Bronchial epithelial cell (primary cell): ENCODE measurements at regions not wholly inside any gene's neighbourhood (a gene's known extent, or its start where the extent isn't known, plus 50 kb on each side); places are given as distances from the start of the nearest gene placed in this dataset.

Experiments
- DNase-seq: peaks from one replicate; pipeline ENCODE4 v3.0.0-alpha.2; 2010; ENCODE audit warnings: low read depth
- FAIRE-seq: peaks from 2 replicates; lab custom pipeline; 2011; peaks lifted over from hg19 to GRCh38; lab: Jason Lieb, UNC
- H3K27me3 ChIP-seq: 2 replicates; pipeline ENCODE4 v1.5.1; 2011; ENCODE audit warnings: low read length; ENCODE audit not compliant: control insufficient read depth, insufficient read depth
- H3K36me3 ChIP-seq: 2 replicates; pipeline ENCODE4 v1.5.1; 2011; ENCODE audit warnings: low read length; ENCODE audit not compliant: control insufficient read depth, insufficient read depth
- H3K4me3 ChIP-seq: 2 replicates; pipeline ENCODE4 v1.5.1; 2011; ENCODE audit warnings: mild to moderate bottlenecking, low read depth, low read length, control low read depth
- TF ChIP-seq, protein P1 (sequence below): IDR thresholded peaks from 2 replicates; pipeline ENCODE4 v1.5.1; 2011; ENCODE audit warnings: mild to moderate bottlenecking, moderate library complexity, low read length, control low read depth, inconsistent platforms; ENCODE audit not compliant: insufficient read depth, severe bottlenecking

DNA sequence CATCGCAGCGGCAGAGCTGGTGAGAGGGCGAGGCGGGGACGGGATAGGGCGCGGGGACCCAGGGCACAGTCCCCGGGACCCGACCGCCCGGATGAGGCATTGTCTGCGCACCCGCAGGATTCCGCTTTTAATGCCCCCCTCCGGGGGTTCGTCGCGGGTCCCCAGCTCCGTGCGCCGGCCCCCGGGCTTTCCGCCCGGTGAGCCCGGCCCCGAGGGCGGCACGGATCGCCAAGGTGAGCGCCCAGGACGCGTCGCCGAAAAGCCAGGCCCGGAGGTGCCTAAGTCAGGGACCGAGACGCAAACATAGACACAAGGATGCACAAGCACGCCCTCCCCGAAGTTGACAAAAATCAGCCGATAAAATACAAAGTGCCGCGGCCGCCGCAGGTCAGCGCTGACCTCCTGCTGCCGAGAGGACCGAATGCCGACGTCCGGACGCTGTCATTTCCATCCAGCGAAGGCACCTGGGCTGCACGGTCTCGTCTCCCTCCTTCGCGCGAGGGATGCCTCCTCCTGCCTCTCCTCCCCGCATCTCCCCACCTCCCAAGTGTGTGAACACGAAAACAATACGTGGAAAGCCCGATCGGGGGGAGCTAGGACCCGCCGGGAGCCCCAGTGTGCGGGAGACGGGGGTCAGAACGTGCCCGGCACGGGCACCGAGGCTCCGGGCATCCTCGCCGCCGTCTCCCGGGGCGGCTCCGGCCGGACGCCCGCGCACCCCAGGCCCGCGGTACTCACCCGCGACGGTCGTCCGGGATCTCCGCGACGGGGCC lies 101.1 kb upstream of the SOD1 start:
- H3K4me3 ChIP-seq, result peak overlapping the region; percentile 49
- TF ChIP-seq, protein P1, sequence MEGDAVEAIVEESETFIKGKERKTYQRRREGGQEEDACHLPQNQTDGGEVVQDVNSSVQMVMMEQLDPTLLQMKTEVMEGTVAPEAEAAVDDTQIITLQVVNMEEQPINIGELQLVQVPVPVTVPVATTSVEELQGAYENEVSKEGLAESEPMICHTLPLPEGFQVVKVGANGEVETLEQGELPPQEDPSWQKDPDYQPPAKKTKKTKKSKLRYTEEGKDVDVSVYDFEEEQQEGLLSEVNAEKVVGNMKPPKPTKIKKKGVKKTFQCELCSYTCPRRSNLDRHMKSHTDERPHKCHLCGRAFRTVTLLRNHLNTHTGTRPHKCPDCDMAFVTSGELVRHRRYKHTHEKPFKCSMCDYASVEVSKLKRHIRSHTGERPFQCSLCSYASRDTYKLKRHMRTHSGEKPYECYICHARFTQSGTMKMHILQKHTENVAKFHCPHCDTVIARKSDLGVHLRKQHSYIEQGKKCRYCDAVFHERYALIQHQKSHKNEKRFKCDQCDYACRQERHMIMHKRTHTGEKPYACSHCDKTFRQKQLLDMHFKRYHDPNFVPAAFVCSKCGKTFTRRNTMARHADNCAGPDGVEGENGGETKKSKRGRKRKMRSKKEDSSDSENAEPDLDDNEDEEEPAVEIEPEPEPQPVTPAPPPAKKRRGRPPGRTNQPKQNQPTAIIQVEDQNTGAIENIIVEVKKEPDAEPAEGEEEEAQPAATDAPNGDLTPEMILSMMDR, result no peak
- H3K36me3 ChIP-seq, result no peaks in the 10 kb centered on the region
- no peak for FAIRE-seq
- no peak for DNase-seq
- peaks cover 6% of the 10 kb centered on the region for H3K27me3 ChIP-seq

DNA sequence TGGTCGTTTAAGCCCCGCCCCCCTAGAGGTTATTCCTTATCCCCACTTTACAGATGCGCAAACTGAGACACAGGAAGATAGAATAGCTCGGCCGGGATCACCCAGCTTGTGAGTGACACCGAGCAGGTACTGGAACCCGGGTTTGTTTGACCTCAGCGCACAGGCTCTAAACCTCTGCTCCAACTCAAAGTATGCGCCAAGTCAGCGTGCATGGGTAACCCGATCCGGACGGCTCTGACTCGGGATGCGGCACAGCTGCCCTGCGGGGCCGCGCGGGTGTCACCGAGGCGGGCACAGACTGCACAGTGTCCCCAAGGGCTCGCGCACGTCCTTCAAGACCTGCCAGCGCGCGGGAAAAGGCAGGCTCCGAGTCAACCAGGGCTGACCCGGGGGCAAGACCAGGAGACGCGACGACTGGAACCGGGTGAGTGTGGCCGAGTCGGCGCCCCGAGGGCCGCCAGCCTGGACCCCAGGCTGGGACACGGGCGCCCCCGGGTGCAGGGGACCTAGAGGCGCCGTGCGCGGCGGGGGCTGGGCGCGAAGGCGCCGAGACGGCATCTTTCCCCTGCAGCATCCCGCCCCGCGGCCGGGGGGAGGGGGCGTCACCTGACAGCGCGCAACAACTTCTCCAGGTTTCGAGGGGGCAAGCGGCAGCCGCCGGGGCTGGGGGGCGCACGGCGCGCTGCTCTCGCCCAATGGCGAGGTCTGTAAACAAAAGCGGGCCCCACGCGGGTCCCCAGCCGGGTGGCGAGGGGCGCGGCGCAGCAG lies 101.9 kb upstream of the SOD1 start:
- Histone ChIP-seq H3K4me3 (peak overlapping the region; percentile 49), H3K27me3 (peaks cover 6% of the 10 kb centered on the region), H3K36me3 (no peaks in the 10 kb centered on the region)
- FAIRE-seq (no peak), DNase-seq (no peak)
- TF ChIP-seq, protein P1, result no peak

DNA sequence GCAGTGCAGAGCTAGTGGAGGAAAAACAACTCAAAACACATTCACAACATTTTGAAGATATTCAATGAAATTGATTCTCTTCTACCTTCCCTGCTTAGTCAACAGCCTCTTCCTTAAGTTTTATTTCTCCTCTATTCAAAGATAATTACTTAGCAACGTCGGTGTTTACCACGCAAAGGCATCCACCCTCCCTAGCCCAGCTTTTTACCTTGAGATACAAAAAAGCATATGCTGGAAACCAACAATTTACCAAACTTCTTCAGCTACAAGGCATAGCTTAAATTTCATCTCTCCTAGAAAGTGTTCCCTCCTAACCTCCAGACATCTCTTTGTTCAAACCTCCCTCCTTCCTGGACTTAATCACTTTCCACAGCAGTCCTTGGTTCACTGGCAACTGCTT lies 102.8 kb upstream of the SOD1 start:
- H3K27me3 ChIP-seq, result peaks cover 6% of the 10 kb centered on the region
- TF ChIP-seq, protein P1, result no peak
- no peak for FAIRE-seq

DNA sequence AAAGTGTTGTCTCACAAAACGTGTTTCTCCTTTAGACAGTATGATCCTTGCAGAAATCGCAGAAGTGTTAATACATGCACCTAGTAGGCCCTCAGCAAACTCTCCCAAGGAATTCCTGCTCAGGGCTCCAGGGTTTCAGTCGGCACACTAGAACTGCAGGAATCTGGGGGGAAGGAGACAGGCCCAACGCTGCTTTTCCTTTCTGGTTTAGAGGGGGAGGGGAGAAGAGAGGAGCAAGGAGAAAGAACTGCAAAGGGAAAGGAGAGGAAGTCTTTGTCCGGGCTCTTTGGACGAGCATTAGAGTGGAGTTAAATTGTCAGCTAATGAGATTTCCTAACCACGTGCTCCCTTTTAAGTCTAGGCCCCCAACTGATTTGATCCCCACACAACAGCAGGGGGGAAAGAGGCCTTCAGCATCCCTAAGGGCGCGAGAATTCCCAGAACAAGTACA lies 103.7 kb upstream of the SOD1 start:
- no peaks in the 10 kb centered on the region for H3K36me3 ChIP-seq
- no peak for FAIRE-seq
- H3K4me3 ChIP-seq, result no peak overlapping the region
- DNase-seq, result no peak
- TF ChIP-seq, protein P1, result no peak
- peaks cover 6% of the 10 kb centered on the region for H3K27me3 ChIP-seq

More for the DNA sequence above, 102.8 kb upstream of the SOD1 start:
- Histone ChIP-seq H3K36me3 (no peaks in the 10 kb centered on the region), H3K4me3 (no peak overlapping the region)
- DNase-seq, result no peak

DNA sequence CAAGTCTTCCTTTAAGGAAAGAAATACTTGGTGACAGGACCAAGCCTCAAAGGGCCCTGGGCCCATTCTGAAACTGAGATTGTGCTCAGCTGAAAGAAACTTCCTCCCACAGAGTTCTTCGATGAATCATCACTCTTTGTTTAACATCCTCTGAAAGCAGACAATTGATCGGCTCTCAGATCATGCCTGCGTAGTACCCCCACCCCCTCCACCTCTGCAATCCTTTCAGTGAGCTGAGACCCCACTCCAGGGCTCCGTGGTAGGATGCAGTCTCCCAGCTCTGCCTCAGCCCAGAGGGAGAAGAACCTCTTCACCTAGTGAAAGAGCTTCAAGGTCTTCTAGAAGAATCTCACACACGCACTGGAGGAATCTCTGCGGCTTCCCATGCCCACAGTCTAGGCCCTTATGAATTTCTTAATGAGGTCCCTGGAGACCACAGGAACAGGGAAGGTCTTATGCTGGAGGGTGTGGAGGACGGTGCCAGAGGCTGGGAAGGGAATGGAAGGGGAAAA lies 104.9 kb upstream of the SOD1 start:
- DNase-seq (peak; percentile 58), FAIRE-seq (no peak)
- H3K27me3 ChIP-seq, result peaks cover 6% of the 10 kb centered on the region
- TF ChIP-seq, protein P1, result no peak
- no peak overlapping the region for H3K4me3 ChIP-seq
- no peaks in the 10 kb centered on the region for H3K36me3 ChIP-seq
